ENCODE measurements at regions not wholly inside any gene's neighbourhood (a gene's known extent, or its start where the extent isn't known, plus 50 kb on each side); places are given as distances from the start of the nearest gene placed in this dataset.

- Mint-ChIP-seq H3K4me1 (no peaks in the 10 kb centered on the region), H3K9me3 (peaks cover 9% of the 10 kb centered on the region), H3K27me3 (ENCODE audit: insufficient read depth, low read depth) (peaks cover 8% of the 10 kb centered on the region), H3K27ac (no peak overlapping the region), H3K36me3 (peaks cover 1% of the 10 kb centered on the region), H3K4me3 (no peak overlapping the region)
- no peaks in the 10 kb centered on the region for H3F3A ChIP-seq (ENCODE audit: low read depth)
- H3K36me3 ChIP-seq, result no peaks in the 10 kb centered on the region
- no peaks in the 10 kb centered on the region for H3K79me2 ChIP-seq (ENCODE audit: low read depth)
- TF ChIP-seq CTCF (IDR thresholded peaks at IDR 0.05) (no peak), EZH2phosphoT487 (IDR thresholded peaks at IDR 0.05) (no peak), EZH2 (IDR thresholded peaks at IDR 0.05) (no peak)
- no peak overlapping the region for H2AFZ ChIP-seq (replicated peaks)
- no peak for DNase-seq (ENCODE audit: low spot score)
- no peaks in the 10 kb centered on the region for H3K9me3 ChIP-seq (ENCODE audit: low read depth)
- no peaks in the 10 kb centered on the region for H4K20me1 ChIP-seq (ENCODE audit: low read depth)
- no peaks in the 10 kb centered on the region for H3K27me3 ChIP-seq
- no peaks in the 10 kb centered on the region for H3K4me1 ChIP-seq
- no peak overlapping the region for H3K27ac ChIP-seq
- H3K4me3 ChIP-seq, result no peak overlapping the region
- no peak overlapping the region for H3K9ac ChIP-seq
- no peak overlapping the region for H3K4me2 ChIP-seq
Observed at GRCh38 chr18:51946946-51947345, 393.1 kb upstream of the DCC start.

DNA sequence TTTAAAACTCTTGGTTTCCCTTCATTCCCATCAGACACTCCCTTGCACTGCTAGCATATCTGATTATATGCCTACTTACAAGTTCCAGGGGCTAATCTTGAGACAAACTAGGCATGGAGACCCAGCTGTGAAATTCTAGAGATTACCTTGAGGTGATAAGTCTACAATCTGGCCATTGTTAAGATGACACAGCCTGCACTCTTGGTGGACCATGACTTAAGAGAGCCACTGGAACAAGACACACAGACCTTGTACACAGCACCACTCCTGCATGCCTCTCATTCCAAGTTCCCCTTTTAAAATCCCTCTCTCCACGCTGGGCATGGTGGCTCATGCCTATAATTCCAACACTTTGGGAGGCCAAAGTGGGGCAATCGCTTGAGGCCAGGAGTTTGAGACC is 387.2 kb upstream of the DCC start:
- TF ChIP-seq CTCF (IDR thresholded peaks at IDR 0.05), result no peak
- no peak for TF ChIP-seq EZH2 (IDR thresholded peaks at IDR 0.05)
- no peak for TF ChIP-seq EZH2phosphoT487 (IDR thresholded peaks at IDR 0.05)
- H3K27ac Mint-ChIP-seq, result no peak overlapping the region
- no peak for DNase-seq (ENCODE audit: low spot score)

GRCh38 chr18:51953521-51953920 is 386.5 kb upstream of the DCC start:
- no peaks in the 10 kb centered on the region for H3K4me1 ChIP-seq
- no peaks in the 10 kb centered on the region for H3F3A ChIP-seq (ENCODE audit: low read depth)
- H3K27ac Mint-ChIP-seq, result no peak overlapping the region
- H3K79me2 ChIP-seq (ENCODE audit: low read depth), result no peaks in the 10 kb centered on the region
- no peaks in the 10 kb centered on the region for H3K4me1 Mint-ChIP-seq
- peaks cover 1% of the 10 kb centered on the region for H3K36me3 Mint-ChIP-seq
- H3K9me3 Mint-ChIP-seq, result peaks cover 9% of the 10 kb centered on the region
- H3K27ac ChIP-seq, result no peak overlapping the region
- H3K27me3 ChIP-seq, result no peaks in the 10 kb centered on the region
- H3K9me3 ChIP-seq (ENCODE audit: low read depth), result no peaks in the 10 kb centered on the region
- no peak overlapping the region for H3K9ac ChIP-seq
- H3K4me3 ChIP-seq, result no peak overlapping the region
- peaks cover 2% of the 10 kb centered on the region for H3K27me3 Mint-ChIP-seq (ENCODE audit: insufficient read depth, low read depth)
- H3K36me3 ChIP-seq, result no peaks in the 10 kb centered on the region
- H3K4me2 ChIP-seq, result no peak overlapping the region
- no peaks in the 10 kb centered on the region for H4K20me1 ChIP-seq (ENCODE audit: low read depth)
- H2AFZ ChIP-seq (replicated peaks), result no peak overlapping the region
- no peak overlapping the region for H3K4me3 Mint-ChIP-seq
- TF ChIP-seq CTCF (IDR thresholded peaks at IDR 0.05) (no peak), EZH2phosphoT487 (IDR thresholded peaks at IDR 0.05) (no peak), EZH2 (IDR thresholded peaks at IDR 0.05) (no peak)
- DNase-seq (ENCODE audit: low spot score), result no peak

More for the DNA sequence above, 387.2 kb upstream of the DCC start:
- Histone ChIP-seq H3F3A (ENCODE audit: low read depth) (no peaks in the 10 kb centered on the region), H4K20me1 (ENCODE audit: low read depth) (no peaks in the 10 kb centered on the region), H3K9ac (no peak overlapping the region), H3K79me2 (ENCODE audit: low read depth) (no peaks in the 10 kb centered on the region), H3K4me3 (no peak overlapping the region), H3K36me3 (no peaks in the 10 kb centered on the region), H3K9me3 (ENCODE audit: low read depth) (no peaks in the 10 kb centered on the region), H2AFZ (replicated peaks) (no peak overlapping the region), H3K27me3 (no peaks in the 10 kb centered on the region), H3K4me1 (no peaks in the 10 kb centered on the region), H3K4me2 (no peak overlapping the region), H3K27ac (no peak overlapping the region)
- Mint-ChIP-seq H3K36me3 (peaks cover 1% of the 10 kb centered on the region), H3K9me3 (peaks cover 9% of the 10 kb centered on the region), H3K27me3 (ENCODE audit: insufficient read depth, low read depth) (peaks cover 2% of the 10 kb centered on the region), H3K4me3 (no peak overlapping the region), H3K4me1 (no peaks in the 10 kb centered on the region)

All from neural progenitor cell (in vitro differentiated cells).